Endometrial microvascular endothelial cells (primary cell): ENCODE measurements at regions not wholly inside any gene's neighbourhood (a gene's known extent, or its start where the extent isn't known, plus 50 kb on each side); places are given as distances from the start of the nearest gene placed in this dataset.

ENCODE experiments used
- in situ Hi-C: cut with HindIII; loops from 2 replicates; pipeline ENCODE4 v1.10.0; 2017; ENCODE audit warnings: low sequenced_read_pairs, low pct_unique_long_range_greater_than_20kb; ENCODE audit errors: inconsistent ontology term

DNA sequence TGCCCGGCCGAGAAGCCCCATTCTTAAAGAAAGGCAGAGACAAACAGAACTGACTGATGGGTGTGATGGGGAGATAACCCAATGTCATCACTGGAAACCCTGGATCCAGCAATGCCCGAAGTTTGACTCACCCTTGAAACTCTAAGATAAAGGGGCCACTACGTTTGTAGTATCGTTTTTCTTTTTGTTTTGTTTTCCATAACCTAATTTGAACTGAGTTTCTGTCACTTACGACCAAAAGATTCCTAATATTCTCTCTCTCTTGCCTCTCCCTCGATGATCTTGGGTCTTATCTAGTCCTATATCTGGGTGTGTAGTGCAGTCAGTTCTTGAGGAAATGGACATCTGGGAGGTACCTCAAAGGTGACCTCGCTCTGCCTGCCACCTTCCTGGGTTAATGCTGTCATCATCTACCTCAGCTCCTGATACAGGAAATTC is 57.8 kb upstream of the ID3 start:
- in situ Hi-C loops: no loop called here

DNA sequence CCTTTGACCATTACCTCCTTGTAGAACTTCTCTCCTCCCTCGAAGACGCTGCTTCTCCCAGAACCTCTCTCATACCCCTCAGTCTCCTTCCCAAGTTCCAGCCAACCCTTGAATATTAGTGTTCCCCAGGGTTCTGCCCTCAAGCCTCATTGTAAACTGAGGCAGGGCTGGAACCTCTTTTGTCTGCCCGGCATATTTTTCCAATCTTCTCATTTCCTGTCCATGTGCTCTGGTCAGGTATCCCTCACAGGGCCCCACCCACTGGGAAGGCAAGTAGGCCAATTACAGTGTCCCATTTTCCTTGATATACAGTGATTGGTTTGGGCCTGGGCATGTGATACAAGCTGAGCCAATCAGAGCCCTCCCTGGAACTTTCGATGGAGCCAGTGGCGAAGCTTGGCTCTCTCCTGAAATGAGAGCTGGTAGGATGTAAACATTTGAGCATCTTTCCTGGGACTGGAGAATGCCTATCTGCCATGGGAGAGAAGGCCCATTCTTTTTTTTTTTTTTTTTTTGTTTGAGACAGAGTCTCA is 57.1 kb upstream of the ID3 start:
- in situ Hi-C loops: no loop called here

DNA sequence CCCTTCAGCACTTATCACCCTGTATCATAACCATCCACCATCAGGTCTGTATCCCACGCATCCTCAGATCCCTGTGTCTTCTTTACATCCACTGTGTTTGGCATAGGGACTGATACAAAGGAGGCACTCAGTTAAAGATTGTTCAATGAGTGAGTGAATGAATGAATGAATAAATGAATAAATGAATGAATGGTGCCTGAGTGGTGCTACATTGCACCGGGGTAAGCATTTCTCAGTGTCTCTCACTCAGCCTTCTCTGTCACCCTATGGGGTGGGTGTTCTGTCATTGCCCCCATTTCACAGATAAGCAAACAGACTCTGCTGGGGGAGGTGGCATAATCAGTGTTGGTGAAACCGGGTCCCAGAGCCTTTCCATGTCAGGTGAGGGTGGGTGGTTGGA is 56.6 kb upstream of the ID3 start:
- in situ Hi-C loops: no loop called here

DNA sequence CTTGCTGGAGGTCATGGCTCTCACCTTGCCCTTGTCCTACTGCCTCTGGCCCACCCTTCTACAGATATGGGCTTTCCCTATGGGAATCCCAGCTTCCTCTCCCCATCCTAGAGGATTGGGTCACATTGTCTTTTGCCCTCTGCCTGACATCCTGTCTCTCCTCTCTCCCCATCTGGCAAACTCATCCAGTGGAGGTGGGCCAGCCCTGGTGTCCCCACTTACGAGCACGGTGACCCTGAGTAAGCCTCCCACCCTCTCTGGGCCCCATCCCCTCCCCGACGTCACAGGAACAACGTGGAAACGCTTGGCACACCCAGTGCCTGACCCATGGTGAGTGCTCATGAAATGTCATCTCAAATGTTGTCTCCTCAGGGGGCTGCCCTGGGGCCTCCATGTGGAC is 56.1 kb upstream of the ID3 start:
- in situ Hi-C loops: no loop called here

- in situ Hi-C loops: no loop called here
Observed at GRCh38 chr1:23614032-23614660, 54.8 kb upstream of the ID3 start.

DNA sequence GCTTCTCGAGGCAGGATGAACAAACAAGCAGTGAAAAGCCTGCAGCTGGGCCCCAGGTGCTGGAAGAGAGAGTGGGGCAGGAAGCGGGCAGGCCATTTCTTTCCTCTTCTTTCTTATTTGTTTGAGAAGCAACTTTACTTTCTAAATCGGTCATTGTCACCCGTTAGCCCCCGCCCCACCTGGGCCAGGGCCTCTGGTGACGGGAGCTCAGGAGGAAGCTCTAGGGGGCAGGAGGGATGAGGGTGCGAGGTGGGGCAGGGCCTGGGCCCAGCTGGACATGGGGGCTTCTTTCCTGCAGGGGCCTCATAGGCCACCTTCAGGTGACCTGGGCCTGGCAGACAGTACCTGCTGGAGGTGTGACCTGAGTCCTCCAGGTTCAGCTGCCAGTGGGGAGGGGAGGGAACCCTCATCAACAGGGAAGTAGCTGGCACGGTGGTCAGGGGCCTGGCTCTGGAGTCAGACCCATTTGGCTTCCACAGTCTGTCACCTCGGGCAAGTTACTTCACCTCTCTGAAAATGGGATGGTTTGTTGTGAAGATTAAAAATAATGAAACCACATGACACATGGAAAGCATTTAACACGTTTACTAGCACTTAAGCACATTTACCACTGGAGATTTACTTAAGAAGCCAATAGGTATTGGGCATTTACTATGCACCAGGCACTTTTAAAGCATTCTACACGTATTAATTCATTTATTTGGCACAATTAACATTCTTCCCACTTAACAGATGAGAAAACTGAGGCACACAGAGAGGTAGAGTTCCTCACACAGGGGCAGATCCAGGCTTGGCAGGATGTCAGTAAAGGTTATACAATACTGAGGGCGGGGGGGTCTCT is 54.1 kb upstream of the ID3 start:
- in situ Hi-C loops: no loop called here

DNA sequence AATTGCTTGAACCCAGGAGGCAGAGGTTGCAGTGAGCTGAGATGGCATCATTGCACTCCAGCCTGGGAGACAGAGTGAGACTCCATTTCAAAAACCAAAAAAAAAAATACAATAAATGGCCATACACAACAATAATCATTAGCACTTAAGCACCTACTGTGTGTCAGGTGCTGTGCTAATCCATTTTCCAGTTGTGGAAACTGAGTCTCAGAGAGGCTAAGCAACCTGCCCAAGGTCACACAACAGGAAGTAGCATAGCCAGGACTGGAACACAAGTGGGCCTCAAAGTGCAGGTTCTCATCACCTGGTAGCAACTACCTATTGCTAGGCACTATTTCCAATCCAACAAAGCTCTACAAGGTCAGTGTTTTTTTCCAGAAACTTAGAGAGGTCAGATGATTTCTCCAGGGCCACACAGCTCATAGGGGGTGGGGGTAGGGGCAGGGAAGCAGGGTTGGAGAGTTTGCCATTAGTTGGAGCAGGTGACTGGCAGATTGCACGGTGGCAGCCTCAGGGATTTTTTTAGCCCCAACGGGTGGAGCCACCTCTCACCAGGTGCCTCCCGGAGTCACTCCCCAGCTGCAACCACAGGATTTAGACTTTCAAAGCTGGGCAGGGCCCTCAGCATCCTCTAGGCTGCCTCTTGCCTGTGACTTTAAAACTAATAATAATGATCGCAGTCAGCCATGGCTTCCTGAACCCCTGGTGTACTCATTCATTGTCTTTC is 52.5 kb upstream of the ID3 start:
- in situ Hi-C loops: no loop called here

GRCh38 chr1:23610677-23611076 is 51.4 kb upstream of the ID3 start:
- in situ Hi-C loops: no loop called here

GRCh38 chr1:23609971-23610370 is 50.7 kb upstream of the ID3 start:
- in situ Hi-C loops: no loop called here
